HK-2 (cell line): ENCODE measurements at regions not wholly inside any gene's neighbourhood (a gene's known extent, or its start where the extent isn't known, plus 50 kb on each side); places are given as distances from the start of the nearest gene placed in this dataset.

Experiments
- DNase-seq: peaks from one replicate; pipeline ENCODE4 v3.0.0-alpha.2; 2018; ENCODE audit not compliant: unreplicated experiment

- no peak for DNase-seq
These were observed 707.1 kb upstream of the ACVR2A start for GRCh38 chr2:147137711-147138110.

GRCh38 chr2:147135376-147135775, 709.5 kb upstream of the ACVR2A start:
- no peak for DNase-seq

- no peak for DNase-seq
These were observed 711.4 kb upstream of the ACVR2A start for GRCh38 chr2:147133286-147133908.

- DNase-seq = no peak
These were observed 719.7 kb upstream of the ACVR2A start for GRCh38 chr2:147125145-147125544.

GRCh38 chr2:147122944-147123343, 721.9 kb upstream of the ACVR2A start:
- DNase-seq = no peak

- no peak for DNase-seq
These were observed 733.9 kb upstream of the ACVR2A start for GRCh38 chr2:147110962-147111361.

- peak; percentile 4 for DNase-seq
These were observed 734.5 kb upstream of the ACVR2A start for GRCh38 chr2:147110317-147110716.

GRCh38 chr2:147109291-147109690, 735.5 kb upstream of the ACVR2A start:
- DNase-seq = no peak

- DNase-seq = peak; percentile 9
These were observed 736.3 kb upstream of the ACVR2A start for GRCh38 chr2:147108548-147108947.

- DNase-seq = no peak
These were observed 742.7 kb upstream of the ACVR2A start for GRCh38 chr2:147101941-147102790.

- no peak for DNase-seq
These were observed 744.3 kb upstream of the ACVR2A start for GRCh38 chr2:147100406-147101035.

- no peak for DNase-seq
These were observed 745.0 kb upstream of the ACVR2A start for GRCh38 chr2:147099845-147100244.

- no peak for DNase-seq
These were observed 745.9 kb upstream of the ACVR2A start for GRCh38 chr2:147098940-147099339.

GRCh38 chr2:147097747-147098146, 747.1 kb upstream of the ACVR2A start:
- no peak for DNase-seq

GRCh38 chr2:147096671-147097070, 748.2 kb upstream of the ACVR2A start:
- DNase-seq = no peak

- no peak for DNase-seq
These were observed 749.5 kb upstream of the ACVR2A start for GRCh38 chr2:147095376-147095775.

GRCh38 chr2:147094077-147094476, 750.8 kb upstream of the ACVR2A start:
- DNase-seq = no peak

GRCh38 chr2:147092266-147092665, 752.6 kb upstream of the ACVR2A start:
- no peak for DNase-seq

- DNase-seq = no peak
These were observed 753.4 kb upstream of the ACVR2A start for GRCh38 chr2:147091448-147091847.

GRCh38 chr2:147088871-147089270, 756.0 kb upstream of the ACVR2A start:
- no peak for DNase-seq

GRCh38 chr2:147086715-147087114, 758.1 kb upstream of the ACVR2A start:
- no peak for DNase-seq

- DNase-seq = no peak
These were observed 761.2 kb upstream of the ACVR2A start for GRCh38 chr2:147083664-147084063.
